HG02852 (cell line): ENCODE measurements at regions not wholly inside any gene's neighbourhood (a gene's known extent, or its start where the extent isn't known, plus 50 kb on each side); places are given as distances from the start of the nearest gene placed in this dataset.
"Not testable (repeated sequence)": the region's sequence is repeated elsewhere in the genome, so short reads cannot be mapped to it uniquely, and the experiment has no call there.

Source experiments
- ATAC-seq: cut with Tn5 transposase; IDR thresholded peaks from one replicate; pipeline ENCODE4 v1.9.1; 2021; ENCODE audit warnings: mild to moderate bottlenecking, moderate library complexity; ENCODE audit not compliant: unreplicated experiment

DNA sequence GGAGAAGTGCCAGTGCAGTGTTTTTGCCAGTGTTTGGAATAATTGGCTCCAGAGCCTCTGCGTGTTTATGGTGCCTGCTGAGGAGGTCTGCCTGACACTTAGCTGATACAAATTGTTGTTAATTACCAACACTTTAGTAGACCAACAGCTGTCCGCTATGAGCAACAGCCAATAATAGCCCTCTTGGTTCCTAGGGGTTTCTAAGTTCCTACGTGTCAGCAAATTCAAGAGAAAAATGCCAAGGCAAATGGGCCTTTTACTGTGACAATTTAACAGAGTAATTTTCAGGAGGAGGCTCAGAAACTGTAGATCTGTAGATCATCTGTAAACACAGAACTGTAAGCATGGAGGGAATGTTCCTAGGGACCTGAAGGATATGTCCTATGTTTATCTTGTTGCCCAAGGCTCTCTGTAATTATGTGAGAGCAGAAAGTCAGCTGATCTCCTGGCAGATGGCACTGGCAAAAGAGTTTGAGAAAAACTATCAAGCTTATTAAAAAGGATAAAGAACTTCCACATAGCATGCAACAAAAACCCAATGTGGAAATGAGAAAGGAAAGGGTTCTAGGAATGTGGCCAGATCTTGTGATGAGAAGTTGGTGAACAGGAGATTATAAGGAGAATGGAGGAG lies 157.7 kb downstream of the GJA1 start:
- no peak for ATAC-seq

- no peak for ATAC-seq
Observed at GRCh38 chr6:121594053-121594452, 158.6 kb downstream of the GJA1 start.

- no peak for ATAC-seq
Observed at GRCh38 chr6:121595646-121596045, 160.2 kb downstream of the GJA1 start.

DNA sequence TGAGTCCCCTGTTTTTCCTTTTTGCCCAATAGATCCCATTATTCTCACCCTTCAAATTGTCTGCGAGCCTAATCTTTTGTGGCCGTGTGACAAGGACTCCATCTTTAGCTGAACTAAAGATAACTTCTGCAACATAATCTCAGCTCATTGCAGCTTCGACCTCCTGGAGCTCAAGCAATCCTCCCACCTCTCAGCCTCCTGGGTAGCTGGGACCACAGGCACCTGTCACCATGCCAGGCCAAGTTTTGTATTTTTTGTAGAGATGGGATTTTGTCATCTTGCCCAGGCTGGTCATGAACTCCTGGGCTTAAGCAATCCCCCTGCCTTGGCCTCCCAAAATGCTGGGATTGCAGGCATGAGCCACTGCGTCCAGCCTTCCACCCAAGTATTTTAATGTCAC lies 161.0 kb downstream of the GJA1 start:
- no peak for ATAC-seq

DNA sequence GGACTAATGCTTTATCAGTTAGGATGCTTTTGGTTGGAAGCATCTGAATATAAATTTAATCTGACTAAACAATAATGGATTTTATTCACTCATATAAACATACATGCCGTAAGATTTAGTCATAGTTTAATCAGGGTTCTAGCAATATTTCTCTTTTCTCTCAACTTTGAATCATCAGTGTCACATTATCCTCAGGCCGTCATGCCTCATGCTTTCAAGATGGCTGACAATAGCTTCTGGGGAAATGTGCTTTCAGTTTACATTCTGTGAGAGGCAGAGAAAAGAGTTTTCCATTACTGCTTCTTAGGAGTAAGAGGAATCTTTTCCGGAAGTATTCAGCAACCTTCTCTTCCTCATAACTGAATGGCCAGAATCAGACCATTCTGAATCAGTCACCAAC lies 162.2 kb downstream of the GJA1 start:
- ATAC-seq: no peak

DNA sequence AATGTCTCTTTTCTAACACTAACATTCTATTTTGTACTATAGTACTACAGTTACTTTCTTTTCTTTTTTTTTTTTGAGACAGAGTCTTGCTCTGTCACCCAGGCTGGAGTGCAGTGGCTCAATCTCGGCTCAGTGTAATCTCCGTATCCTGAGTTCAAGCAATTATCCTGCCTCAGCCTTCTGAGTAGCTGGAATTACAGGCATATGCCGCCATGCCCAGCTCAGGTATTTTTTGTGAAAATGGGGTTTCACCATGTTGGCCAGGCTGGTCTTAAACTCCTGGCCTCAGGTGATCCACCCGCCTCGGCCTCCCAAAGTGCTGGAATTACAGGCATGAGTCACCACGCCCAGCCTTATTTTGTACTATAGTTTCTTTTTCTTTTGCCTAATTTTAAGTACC lies 163.9 kb downstream of the GJA1 start:
- not testable (repeated sequence) for ATAC-seq

- ATAC-seq: no peak
Observed at GRCh38 chr6:121600389-121601168, 165.1 kb downstream of the GJA1 start.

DNA sequence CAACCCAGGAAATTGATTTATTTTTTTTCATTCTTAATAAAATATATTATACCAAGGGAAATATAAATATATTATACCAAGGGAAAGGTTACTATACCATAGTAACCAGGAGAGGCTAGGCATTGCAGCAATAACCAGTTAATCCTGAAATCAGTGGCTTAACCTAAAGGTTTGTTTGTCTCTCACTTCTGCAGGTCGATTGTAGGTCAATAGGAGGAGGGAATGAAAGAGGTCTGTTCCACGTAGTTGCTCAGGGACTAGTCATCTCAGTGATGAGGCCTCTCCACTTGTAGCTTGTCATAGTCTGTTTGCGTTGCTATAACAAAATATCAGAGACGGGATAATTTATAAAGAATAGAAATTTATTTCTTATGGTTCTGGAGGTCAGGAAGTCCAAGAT lies 168.0 kb downstream of the GJA1 start:
- ATAC-seq: no peak

DNA sequence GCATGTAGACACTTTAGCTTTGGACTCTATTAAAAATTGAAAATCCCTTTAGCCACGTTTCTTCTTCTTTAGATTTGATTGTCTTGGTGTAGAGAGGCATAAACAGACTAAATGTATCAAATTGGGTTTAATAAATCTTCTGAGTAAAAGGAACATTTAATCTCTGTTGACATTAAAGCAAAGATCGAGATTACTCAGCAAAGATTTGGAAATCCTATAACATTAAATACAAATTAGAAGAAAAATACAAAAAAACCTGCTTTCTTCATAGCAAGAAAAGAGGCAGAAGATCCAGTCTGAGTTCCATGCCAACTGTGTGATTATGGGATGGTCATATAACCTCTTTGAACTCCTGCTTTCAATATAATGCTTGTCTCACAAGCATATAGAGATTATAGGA lies 172.3 kb downstream of the GJA1 start:
- ATAC-seq: no peak

DNA sequence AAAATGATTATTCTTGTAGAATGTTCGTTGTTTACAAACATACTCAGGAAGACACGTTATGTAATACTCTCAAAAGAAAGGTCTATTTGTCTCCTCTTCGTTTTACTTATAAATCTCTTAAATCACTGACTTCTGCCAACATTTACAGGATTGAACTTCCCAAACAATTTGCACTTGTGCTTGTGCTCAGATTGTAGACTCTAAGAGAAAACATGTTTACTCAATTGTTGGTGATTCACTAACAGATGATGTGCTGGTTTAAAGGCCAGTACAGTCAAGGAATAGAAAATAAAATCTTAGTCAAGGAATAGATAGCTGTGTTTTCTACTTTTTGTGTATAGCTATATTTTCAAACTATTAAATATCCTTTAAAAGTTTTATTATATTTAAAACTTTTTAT lies 172.8 kb downstream of the GJA1 start:
- ATAC-seq: no peak

- ATAC-seq: no peak
Observed at GRCh38 chr6:121609281-121609680, 173.8 kb downstream of the GJA1 start.

DNA sequence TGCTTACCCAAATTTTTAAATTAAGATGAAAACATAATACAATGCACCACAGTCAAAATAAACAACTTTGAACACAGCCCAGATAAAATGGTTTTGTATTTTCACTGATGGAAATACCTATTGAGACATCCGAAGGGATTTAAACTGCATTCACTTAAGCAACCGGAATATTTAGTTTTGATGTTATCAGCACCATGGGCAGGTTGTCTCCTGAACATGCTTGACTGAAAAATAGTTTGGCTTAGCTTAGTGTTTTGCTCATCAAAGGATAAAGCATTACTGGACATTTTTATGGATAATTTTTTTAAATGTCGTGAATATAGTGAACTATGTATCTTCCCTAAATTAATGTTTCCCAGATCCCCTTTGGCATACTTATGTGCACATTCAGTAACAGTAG lies 177.5 kb downstream of the GJA1 start:
- no peak for ATAC-seq

- no peak for ATAC-seq
Observed at GRCh38 chr6:121614115-121614514, 178.7 kb downstream of the GJA1 start.

DNA sequence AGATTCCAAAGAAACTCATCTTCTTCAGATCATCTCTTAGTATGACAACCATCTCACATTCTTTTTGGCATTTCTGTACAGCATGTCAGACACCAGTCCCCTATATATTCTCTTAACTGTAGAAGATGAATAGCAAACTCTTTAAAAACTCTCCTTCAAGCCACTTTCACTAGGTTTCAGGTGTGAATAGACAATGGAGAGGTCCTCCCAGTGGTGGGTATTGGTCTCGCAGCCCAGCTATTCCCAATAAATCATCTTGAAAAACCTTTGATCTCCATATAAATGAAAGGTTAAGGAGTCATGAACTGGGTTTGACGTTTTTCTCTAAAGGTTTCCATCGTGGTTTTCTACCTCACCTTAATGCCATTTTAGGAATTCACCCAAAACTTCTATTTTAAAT lies 180.0 kb downstream of the GJA1 start:
- ATAC-seq: no peak

GRCh38 chr6:121616406-121616805 lies 181.0 kb downstream of the GJA1 start:
- ATAC-seq: no peak

DNA sequence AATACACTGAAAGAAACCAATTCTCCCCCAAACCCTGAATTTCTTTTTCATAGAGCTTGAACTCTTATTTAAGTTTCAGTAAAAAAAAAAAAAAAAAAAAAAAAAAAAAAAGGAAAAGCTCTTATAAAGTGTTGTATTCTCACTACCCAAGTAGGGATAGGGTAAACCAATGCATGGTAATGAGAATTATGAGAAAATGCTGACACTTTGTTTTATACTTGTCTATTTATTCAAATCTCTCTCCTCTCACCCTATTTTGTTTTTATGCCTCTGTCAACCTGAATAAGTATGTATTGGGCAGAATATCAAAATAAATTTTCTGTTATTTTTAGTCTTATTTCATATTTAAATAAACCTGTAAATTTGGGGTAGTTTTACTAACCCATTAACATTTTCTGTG lies 181.9 kb downstream of the GJA1 start:
- no peak for ATAC-seq

GRCh38 chr6:121619013-121619412 lies 183.6 kb downstream of the GJA1 start:
- no peak for ATAC-seq

DNA sequence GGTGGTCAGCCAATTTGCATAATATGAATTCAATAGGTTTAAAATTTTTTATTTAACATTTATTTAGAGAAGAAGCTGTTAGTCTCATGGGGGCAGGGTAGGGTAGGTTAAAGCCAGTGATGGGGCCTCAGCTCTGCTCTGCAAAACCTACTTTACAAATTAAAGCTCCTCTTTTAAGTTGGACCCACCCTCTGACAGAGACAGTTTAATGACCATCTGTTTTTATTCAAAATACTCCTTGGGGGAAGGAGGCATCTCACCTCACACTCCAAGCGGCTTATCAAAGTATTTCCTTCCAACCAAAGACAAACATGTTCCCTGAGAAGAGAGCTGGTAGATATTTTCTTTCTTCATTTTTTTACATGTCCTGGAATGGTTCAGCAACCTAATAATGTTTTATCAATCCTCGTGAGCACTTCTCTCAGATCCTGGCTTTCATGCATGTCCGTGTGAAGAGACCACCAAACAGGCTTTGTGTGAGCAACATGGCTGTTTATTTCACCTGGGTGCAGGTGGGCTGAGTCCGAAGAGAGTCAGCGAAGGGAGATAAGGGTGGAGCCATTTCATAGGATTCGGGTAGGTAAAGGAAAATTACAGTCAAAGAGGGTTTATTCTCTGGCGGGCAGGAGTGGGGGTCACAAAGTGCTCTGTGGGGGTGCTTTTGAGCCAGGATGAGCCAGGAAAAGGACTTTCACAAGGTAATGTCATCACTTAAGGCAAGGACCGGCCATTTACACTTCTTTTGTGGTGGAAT lies 184.7 kb downstream of the GJA1 start:
- no peak for ATAC-seq

DNA sequence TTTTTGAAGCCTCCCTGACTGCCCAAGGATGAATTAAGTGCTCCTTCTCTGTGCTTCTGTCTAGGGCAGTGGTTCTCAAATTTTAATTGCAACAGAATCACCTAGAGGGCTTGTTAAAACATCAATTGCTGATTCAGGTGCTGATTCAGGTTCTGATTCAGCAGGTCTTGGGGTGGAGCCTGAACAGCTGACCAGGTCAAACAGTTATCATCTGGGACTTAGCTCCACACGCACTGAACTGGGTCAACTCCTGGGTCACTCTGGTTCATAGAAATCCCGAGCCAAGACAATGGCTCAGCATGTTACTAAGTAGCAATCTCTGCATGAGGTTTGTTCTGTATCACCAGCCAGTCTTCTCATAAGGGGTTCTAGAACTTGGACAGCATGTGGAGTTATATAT lies 192.3 kb downstream of the GJA1 start:
- no peak for ATAC-seq

DNA sequence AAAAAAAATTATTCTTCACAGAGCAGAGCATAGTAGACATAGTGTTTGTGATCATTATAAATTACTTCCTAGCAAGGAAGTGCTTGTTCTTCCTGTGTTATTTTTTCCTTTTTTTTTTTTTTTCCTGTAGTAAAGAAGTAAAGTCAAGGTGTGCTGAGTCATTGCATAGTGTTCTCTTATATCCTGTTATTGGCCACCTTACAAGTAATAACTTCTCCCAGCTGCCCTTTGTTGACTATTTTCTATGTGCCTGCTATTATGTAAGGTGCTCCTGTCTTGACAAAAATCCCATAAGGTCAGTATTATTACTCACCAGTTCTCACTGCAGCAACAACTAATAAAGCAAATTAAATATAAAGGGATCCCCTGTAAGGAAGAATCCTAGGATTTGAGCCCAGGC lies 195.3 kb downstream of the GJA1 start:
- no peak for ATAC-seq

DNA sequence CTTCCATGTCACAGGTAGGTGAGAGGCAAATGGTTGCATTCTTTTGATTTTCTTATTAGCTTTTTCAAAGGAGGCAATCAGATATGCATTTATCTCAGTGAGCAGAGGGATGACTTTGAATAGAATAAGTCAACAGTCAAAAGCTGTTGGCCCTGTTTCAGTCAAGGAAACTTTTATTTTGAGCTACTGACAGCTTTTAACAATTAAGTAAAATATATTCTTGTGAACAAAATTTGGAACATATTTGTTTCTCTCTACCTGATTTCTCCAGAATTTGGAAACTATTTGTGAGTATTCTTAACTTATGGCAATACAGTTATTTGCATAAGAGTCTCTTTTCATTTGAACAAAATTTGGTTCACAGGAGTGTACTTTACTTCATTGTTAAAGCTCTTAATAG lies 196.3 kb downstream of the GJA1 start:
- ATAC-seq: not testable (repeated sequence)

GRCh38 chr6:121633309-121633708 lies 197.9 kb downstream of the GJA1 start:
- no peak for ATAC-seq
